A673 (cell line): ENCODE measurements at regions not wholly inside any gene's neighbourhood (a gene's known extent, or its start where the extent isn't known, plus 50 kb on each side); places are given as distances from the start of the nearest gene placed in this dataset.

ENCODE experiments used
- BruUV-seq: library from RNA; stranded (reverse); fragments of 400-500 nt; replicated peaks from 2 replicates; lab custom pipeline; 2021; lab: Mats Ljungman, UMichigan
- CTCF ChIA-PET: fragments of 300-600 bp; sonication (Branson Sonifier 250); formaldehyde crosslinking; loops from one replicate; lab custom pipeline; 2022; ENCODE audit warnings: antibody characterized with exemption; lab: Charles Lee
- POLR2A ChIA-PET: fragments of 300-600 bp; sonication (Branson Sonifier 250); formaldehyde crosslinking; loops from one replicate; lab custom pipeline; 2022; ENCODE audit warnings: antibody characterized with exemption; ENCODE audit not compliant: low non-redundant PET; lab: Charles Lee
- DNase-seq: peaks from one replicate; pipeline ENCODE4 v3.0.0-alpha.2; 2015; ENCODE audit warnings: low spot score
- H3K27ac ChIP-seq: fragments of 200-600 bp; sonication (generic); 2 replicates; pipeline ENCODE4 v1.5.1; 2016; ENCODE audit warnings: mixed run types, low read depth, mild to moderate bottlenecking, mixed read lengths, antibody characterized with exemption, low read length; ENCODE audit not compliant: poor library complexity, severe bottlenecking
- H3K27me3 ChIP-seq: fragments of 200-600 bp; sonication (generic); replicated peaks from 2 replicates; pipeline ENCODE4 v1.6.1; 2017; ENCODE audit warnings: mixed run types, low read depth, mild to moderate bottlenecking, mixed read lengths, antibody characterized with exemption, low read length; ENCODE audit not compliant: insufficient read depth, poor library complexity
- H3K36me3 ChIP-seq: fragments of 200-600 bp; sonication (generic); 2 replicates; pipeline ENCODE4 v1.6.1; 2016; ENCODE audit warnings: mixed run types, mild to moderate bottlenecking, mixed read lengths, antibody characterized with exemption, low read length; ENCODE audit not compliant: insufficient read depth, poor library complexity, severe bottlenecking
- H3K4me1 ChIP-seq: fragments of 200-600 bp; sonication (generic); 2 replicates; pipeline ENCODE4 v1.6.1; 2017; ENCODE audit warnings: mixed run types, mild to moderate bottlenecking, mixed read lengths, antibody characterized with exemption, low read length; ENCODE audit not compliant: insufficient read depth, poor library complexity, severe bottlenecking
- H3K4me3 ChIP-seq: fragments of 200-600 bp; sonication (generic); 2 replicates; pipeline ENCODE4 v1.5.1; 2016; ENCODE audit warnings: low read depth, mixed run types, mild to moderate bottlenecking, mixed read lengths, low read length; ENCODE audit not compliant: poor library complexity, severe bottlenecking
- H3K9me3 ChIP-seq: fragments of 200-600 bp; sonication (generic); 2 replicates; pipeline ENCODE4 v1.6.1; 2016; ENCODE audit warnings: mixed run types, low read depth, mild to moderate bottlenecking, mixed read lengths, antibody characterized with exemption, low read length; ENCODE audit not compliant: poor library complexity, severe bottlenecking
- CTCF ChIP-seq: fragments of 300-800, 200-600 bp; sonication (generic); conservative IDR thresholded peaks from 2 replicates; pipeline ENCODE4 v1.5.1; 2017; ENCODE audit warnings: low read depth, mild to moderate bottlenecking, antibody characterized with exemption, low read length, moderate library complexity, mixed read lengths
- EZH2 ChIP-seq: fragments of 200-600 bp; sonication (generic); IDR thresholded peaks from 2 replicates; pipeline ENCODE4 v1.6.1; 2017; ENCODE audit warnings: borderline replicate concordance, low read depth, mild to moderate bottlenecking, mixed read lengths, antibody characterized with exemption, low read length; ENCODE audit not compliant: poor library complexity, severe bottlenecking
- intact Hi-C: fragments of 100-400 bp; cut with micrococcal nuclease; formaldehyde crosslinking; loops from one replicate; pipeline ENCODE4 v1.10.0; 2022; ENCODE audit not compliant: unreplicated experiment

- no peaks in the 10 kb centered on the region for H3K9me3 ChIP-seq
- no peak for DNase-seq
- intact Hi-C loops: no loop called here
- no peak overlapping the region for H3K27ac ChIP-seq
- TF ChIP-seq CTCF: no peak
- TF ChIP-seq EZH2: no peak
- no peaks in the 10 kb centered on the region for H3K4me1 ChIP-seq
- H3K27me3 ChIP-seq: no peaks in the 10 kb centered on the region
- ChIA-PET POLR2A (no interaction called here), CTCF (no interaction called here)
- no peak overlapping the region for H3K4me3 ChIP-seq
- H3K36me3 ChIP-seq: no peaks in the 10 kb centered on the region
- BruUV-seq: no TSS peak
Measured at GRCh38 chr1:74933500-74933899, 200.5 kb downstream of the TYW3 start.

- BruUV-seq: no TSS peak
- no peaks in the 10 kb centered on the region for H3K9me3 ChIP-seq
- POLR2A ChIA-PET: no interaction called here
Measured at GRCh38 chr1:74935446-74935845, 198.7 kb upstream of the LHX8 start.

GRCh38 chr1:74937176-74937575 lies 197.0 kb upstream of the LHX8 start:
- ChIA-PET POLR2A (no interaction called here), CTCF (no interaction called here)
- H3K27me3 ChIP-seq: no peaks in the 10 kb centered on the region
- TF ChIP-seq CTCF (no peak), EZH2 (no peak)
- H3K36me3 ChIP-seq: no peaks in the 10 kb centered on the region
- H3K9me3 ChIP-seq: no peaks in the 10 kb centered on the region
- no peak for DNase-seq
- no peak overlapping the region for H3K4me3 ChIP-seq
- H3K27ac ChIP-seq: no peak overlapping the region
- intact Hi-C loops: no loop called here
- no TSS peak for BruUV-seq
- H3K4me1 ChIP-seq: no peaks in the 10 kb centered on the region

More at GRCh38 chr1:74935446-74935845, 198.7 kb upstream of the LHX8 start:
- H3K36me3 ChIP-seq: no peaks in the 10 kb centered on the region
- TF ChIP-seq EZH2: no peak
- no peak for TF ChIP-seq CTCF
- no peak overlapping the region for H3K27ac ChIP-seq
- H3K4me3 ChIP-seq: no peak overlapping the region
- CTCF ChIA-PET: no interaction called here
- intact Hi-C loops: no loop called here
- H3K4me1 ChIP-seq: no peaks in the 10 kb centered on the region
- no peak for DNase-seq
- no peaks in the 10 kb centered on the region for H3K27me3 ChIP-seq
